ENCODE measurements at regions not wholly inside any gene's neighbourhood (a gene's known extent, or its start where the extent isn't known, plus 50 kb on each side); places are given as distances from the start of the nearest gene placed in this dataset.
"Not testable (repeated sequence)": the region's sequence is repeated elsewhere in the genome, so short reads cannot be mapped to it uniquely, and the experiment has no call there.

DNA sequence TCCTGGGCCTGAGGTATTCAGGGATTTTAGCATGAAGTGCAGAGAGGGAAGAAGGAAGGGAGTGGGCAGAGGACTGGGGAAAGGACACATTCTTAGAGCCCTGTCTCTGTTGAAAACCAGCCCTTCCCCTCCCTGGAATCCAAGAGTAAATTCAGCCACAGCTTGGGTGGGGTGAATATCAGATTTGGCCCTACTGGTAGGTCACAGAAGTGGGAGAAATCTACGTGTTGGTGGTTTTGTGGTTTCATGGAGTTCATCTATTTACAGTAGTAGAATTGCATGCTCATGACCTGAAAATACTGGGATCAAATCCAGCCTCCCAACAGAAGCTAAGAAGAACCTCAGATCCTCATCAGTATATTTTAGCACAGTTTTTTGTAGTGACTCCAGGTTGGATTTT lies 404.4 kb downstream of the BMP2 start:
- no peak overlapping the region for H3K27ac ChIP-seq
- no peak for TF ChIP-seq ZFX (IDR thresholded peaks at IDR 0.05)
- TF ChIP-seq CTCF (conservative IDR thresholded peaks at IDR 0.05), result no peak

GRCh38 chr20:7174554-7174953 lies 407.1 kb downstream of the BMP2 start:
- H3K27ac ChIP-seq, result no peak overlapping the region
- TF ChIP-seq ZFX (IDR thresholded peaks at IDR 0.05) (no peak), CTCF (conservative IDR thresholded peaks at IDR 0.05) (no peak)

- H3K27ac ChIP-seq, result not testable (repeated sequence)
These were observed 408.3 kb downstream of the BMP2 start for GRCh38 chr20:7175827-7176226.

DNA sequence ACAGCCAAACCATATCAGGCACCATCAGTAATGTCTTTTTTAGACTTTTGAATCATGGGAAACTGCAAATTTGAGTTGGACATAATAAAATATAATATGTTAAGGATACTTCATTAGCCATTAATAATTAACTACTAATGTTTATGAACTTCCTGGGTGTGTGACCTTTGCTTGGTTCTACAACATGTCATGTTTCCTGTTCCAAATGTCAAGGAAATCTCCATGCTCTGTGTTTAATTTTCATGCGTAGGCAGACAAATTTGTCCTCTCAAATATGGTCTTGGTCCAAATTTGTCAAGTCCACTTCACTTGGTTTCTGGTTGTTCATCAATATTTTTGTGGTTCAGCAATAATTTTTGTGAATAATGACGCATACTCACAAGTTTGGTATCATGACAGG lies 410.5 kb downstream of the BMP2 start:
- TF ChIP-seq CTCF (conservative IDR thresholded peaks at IDR 0.05) (no peak), ZFX (IDR thresholded peaks at IDR 0.05) (no peak)

DNA sequence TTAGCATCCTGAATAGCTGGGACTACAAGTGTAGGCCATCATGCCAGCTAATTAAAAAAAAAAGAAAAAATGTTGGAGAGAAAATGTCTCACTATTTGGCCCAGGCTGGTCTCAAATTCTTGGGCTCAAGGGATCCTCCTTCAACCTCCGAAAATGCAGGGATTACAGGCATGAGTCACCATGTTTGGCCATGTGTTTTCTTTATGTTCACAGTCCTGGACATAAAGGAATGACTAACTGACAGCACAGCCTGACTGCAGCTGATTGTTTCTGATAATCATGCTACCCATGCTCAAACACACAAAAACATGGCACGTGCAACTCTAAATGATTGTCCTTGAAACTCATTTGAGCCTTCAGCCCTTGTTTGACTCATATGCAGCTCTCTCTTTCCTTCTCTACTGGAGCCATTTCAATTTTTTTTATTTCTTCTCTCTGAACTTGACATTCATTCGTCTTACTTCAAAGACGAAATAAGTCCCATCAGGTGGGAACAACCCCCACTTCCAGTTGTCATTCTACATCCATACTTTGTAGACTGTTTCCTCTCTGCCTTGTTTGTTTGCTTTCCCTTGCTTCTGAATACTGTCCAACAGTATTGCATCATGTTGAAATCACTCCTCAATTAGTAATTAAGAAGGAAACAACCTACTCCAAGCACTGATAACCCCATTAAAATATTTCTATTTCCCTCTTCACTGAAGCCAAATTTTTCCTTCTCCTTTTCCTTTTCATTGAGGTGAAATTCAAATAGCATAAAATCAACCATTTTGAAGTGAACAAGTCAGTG lies 413.0 kb downstream of the BMP2 start:
- H3K27ac ChIP-seq, result no peak overlapping the region
- TF ChIP-seq CTCF (conservative IDR thresholded peaks at IDR 0.05) (no peak), ZFX (IDR thresholded peaks at IDR 0.05) (no peak)

More for the DNA sequence above, 410.5 kb downstream of the BMP2 start:
- H3K27ac ChIP-seq, result no peak overlapping the region

GRCh38 chr20:7189231-7189630 lies 421.7 kb downstream of the BMP2 start:
- H3K27ac ChIP-seq, result no peak overlapping the region
- TF ChIP-seq ZFX (IDR thresholded peaks at IDR 0.05), result no peak
- TF ChIP-seq CTCF (conservative IDR thresholded peaks at IDR 0.05), result no peak

DNA sequence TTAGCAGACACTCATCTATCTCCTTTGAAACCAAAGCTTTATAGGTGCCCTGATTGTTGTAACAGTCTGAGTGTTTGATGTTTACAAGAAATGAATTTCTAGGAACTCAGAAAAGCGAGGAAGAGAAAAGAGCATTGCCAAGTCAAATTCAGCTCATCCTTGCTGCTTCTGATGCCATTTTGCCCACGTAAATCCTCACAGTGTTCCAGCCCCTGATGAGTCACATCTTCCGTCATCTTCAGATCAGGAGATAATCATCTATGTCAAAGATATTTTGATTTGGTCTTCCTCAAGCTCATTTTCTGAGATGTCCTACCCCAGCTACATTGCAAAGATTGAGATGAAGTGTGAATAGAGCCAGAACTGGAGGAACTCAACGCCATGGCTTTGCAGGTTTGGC lies 426.2 kb downstream of the BMP2 start:
- H3K27ac ChIP-seq, result no peak overlapping the region
- TF ChIP-seq ZFX (IDR thresholded peaks at IDR 0.05) (no peak), CTCF (conservative IDR thresholded peaks at IDR 0.05) (no peak)

GRCh38 chr20:7195704-7196103 lies 428.2 kb downstream of the BMP2 start:
- no peak overlapping the region for H3K27ac ChIP-seq
- TF ChIP-seq ZFX (IDR thresholded peaks at IDR 0.05) (no peak), CTCF (conservative IDR thresholded peaks at IDR 0.05) (no peak)
